HEK293 (cell line): ENCODE measurements at regions not wholly inside any gene's neighbourhood (a gene's known extent, or its start where the extent isn't known, plus 50 kb on each side); places are given as distances from the start of the nearest gene placed in this dataset.

ENCODE experiments used
- BCL11A ChIP-seq: fragments of 450-650 bp; formaldehyde crosslinking; IDR thresholded peaks from 2 replicates; pipeline ENCODE4 v1.5.1; 2016; ENCODE audit warnings: low read depth, missing biosample characterization, missing genetic modification characterization
- KLF16 ChIP-seq: fragments of 450-650 bp; formaldehyde crosslinking; IDR thresholded peaks from 2 replicates; pipeline ENCODE4 v1.5.1; 2017; ENCODE audit warnings: missing biosample characterization, missing genetic modification characterization
- SP2 ChIP-seq: fragments of 450-650 bp; formaldehyde crosslinking; IDR thresholded peaks from 2 replicates; pipeline ENCODE4 v1.5.1; 2016; ENCODE audit warnings: missing biosample characterization, missing genetic modification characterization
- ZBTB17 ChIP-seq: fragments of 450-650 bp; formaldehyde crosslinking; IDR thresholded peaks from 2 replicates; pipeline ENCODE4 v1.5.1; 2016; ENCODE audit warnings: missing biosample characterization, missing genetic modification characterization
- ZNF121 ChIP-seq: fragments of 450-650 bp; formaldehyde crosslinking; IDR thresholded peaks from 2 replicates; pipeline ENCODE4 v1.5.1; 2016; ENCODE audit warnings: missing biosample characterization, missing genetic modification characterization
- ZNF202 ChIP-seq: fragments of 450-650 bp; formaldehyde crosslinking; IDR thresholded peaks from 2 replicates; pipeline ENCODE4 v1.5.1; 2016; ENCODE audit warnings: missing biosample characterization, missing genetic modification characterization, borderline replicate concordance
- ZNF248 ChIP-seq: fragments of 450-650 bp; formaldehyde crosslinking; IDR thresholded peaks from 2 replicates; pipeline ENCODE4 v1.5.1; 2017; ENCODE audit warnings: missing biosample characterization, missing genetic modification characterization
- ZNF610 ChIP-seq: fragments of 450-650 bp; formaldehyde crosslinking; IDR thresholded peaks from 2 replicates; pipeline ENCODE4 v1.5.1; 2016; ENCODE audit warnings: missing biosample characterization, missing genetic modification characterization, borderline replicate concordance
- TF ChIP-seq, protein P1 (sequence below): fragments of 450-650 bp; formaldehyde crosslinking; IDR thresholded peaks from 2 replicates; pipeline ENCODE4 v1.5.1; 2016; ENCODE audit warnings: missing biosample characterization, missing genetic modification characterization
- TF ChIP-seq, protein P2 (sequence below): fragments of 450-650 bp; formaldehyde crosslinking; IDR thresholded peaks from 2 replicates; pipeline ENCODE4 v1.5.0; 2017; ENCODE audit warnings: missing biosample characterization, missing genetic modification characterization, borderline replicate concordance
- TF ChIP-seq, protein P3 (sequence below): fragments of 450-650 bp; formaldehyde crosslinking; IDR thresholded peaks from 2 replicates; pipeline ENCODE4 v1.5.1; 2016; ENCODE audit warnings: missing biosample characterization, missing genetic modification characterization
- TF ChIP-seq, protein P4 (sequence below): fragments of 450-650 bp; formaldehyde crosslinking; IDR thresholded peaks from 2 replicates; pipeline ENCODE4 v1.5.1; 2016; ENCODE audit warnings: missing biosample characterization, missing genetic modification characterization
- TF ChIP-seq, protein P5 (sequence below): fragments of 450-650 bp; formaldehyde crosslinking; IDR thresholded peaks from 2 replicates; pipeline ENCODE4 v1.5.1; 2016; ENCODE audit warnings: missing biosample characterization, missing genetic modification characterization
- TF ChIP-seq, protein P6 (sequence below): fragments of 450-650 bp; formaldehyde crosslinking; IDR thresholded peaks from 2 replicates; pipeline ENCODE4 v1.5.1; 2016; ENCODE audit warnings: missing biosample characterization, missing genetic modification characterization

- TF ChIP-seq, protein P1, sequence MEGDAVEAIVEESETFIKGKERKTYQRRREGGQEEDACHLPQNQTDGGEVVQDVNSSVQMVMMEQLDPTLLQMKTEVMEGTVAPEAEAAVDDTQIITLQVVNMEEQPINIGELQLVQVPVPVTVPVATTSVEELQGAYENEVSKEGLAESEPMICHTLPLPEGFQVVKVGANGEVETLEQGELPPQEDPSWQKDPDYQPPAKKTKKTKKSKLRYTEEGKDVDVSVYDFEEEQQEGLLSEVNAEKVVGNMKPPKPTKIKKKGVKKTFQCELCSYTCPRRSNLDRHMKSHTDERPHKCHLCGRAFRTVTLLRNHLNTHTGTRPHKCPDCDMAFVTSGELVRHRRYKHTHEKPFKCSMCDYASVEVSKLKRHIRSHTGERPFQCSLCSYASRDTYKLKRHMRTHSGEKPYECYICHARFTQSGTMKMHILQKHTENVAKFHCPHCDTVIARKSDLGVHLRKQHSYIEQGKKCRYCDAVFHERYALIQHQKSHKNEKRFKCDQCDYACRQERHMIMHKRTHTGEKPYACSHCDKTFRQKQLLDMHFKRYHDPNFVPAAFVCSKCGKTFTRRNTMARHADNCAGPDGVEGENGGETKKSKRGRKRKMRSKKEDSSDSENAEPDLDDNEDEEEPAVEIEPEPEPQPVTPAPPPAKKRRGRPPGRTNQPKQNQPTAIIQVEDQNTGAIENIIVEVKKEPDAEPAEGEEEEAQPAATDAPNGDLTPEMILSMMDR (tag by site-specific recombination) = no peak
- TF ChIP-seq SP2 (tag by site-specific recombination) (no peak), KLF16 (tag by site-specific recombination) (no peak), ZNF202 (no peak), ZNF248 (tag by site-specific recombination) (no peak), ZNF121 (tag by site-specific recombination) (no peak), BCL11A (tag by site-specific recombination) (no peak), ZNF610 (tag by site-specific recombination) (no peak), ZBTB17 (tag by site-specific recombination) (no peak)
- TF ChIP-seq, protein P2, sequence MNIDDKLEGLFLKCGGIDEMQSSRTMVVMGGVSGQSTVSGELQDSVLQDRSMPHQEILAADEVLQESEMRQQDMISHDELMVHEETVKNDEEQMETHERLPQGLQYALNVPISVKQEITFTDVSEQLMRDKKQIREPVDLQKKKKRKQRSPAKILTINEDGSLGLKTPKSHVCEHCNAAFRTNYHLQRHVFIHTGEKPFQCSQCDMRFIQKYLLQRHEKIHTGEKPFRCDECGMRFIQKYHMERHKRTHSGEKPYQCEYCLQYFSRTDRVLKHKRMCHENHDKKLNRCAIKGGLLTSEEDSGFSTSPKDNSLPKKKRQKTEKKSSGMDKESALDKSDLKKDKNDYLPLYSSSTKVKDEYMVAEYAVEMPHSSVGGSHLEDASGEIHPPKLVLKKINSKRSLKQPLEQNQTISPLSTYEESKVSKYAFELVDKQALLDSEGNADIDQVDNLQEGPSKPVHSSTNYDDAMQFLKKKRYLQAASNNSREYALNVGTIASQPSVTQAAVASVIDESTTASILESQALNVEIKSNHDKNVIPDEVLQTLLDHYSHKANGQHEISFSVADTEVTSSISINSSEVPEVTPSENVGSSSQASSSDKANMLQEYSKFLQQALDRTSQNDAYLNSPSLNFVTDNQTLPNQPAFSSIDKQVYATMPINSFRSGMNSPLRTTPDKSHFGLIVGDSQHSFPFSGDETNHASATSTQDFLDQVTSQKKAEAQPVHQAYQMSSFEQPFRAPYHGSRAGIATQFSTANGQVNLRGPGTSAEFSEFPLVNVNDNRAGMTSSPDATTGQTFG (tag by site-specific recombination) = no peak
- TF ChIP-seq, protein P3, sequence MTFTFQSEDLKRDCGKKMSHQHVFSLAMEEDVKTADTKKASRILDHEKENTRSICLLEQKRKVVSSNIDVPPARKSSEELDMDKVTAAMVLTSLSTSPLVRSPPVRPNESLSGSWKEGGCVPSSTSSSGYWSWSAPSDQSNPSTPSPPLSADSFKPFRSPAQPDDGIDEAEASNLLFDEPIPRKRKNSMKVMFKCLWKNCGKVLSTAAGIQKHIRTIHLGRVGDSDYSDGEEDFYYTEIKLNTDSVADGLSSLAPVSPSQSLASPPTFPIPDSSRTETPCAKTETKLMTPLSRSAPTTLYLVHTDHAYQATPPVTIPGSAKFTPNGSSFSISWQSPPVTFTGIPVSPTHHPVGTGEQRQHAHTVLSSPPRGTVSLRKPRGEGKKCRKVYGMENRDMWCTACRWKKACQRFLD (tag by site-specific recombination) = no peak
- TF ChIP-seq, protein P4, sequence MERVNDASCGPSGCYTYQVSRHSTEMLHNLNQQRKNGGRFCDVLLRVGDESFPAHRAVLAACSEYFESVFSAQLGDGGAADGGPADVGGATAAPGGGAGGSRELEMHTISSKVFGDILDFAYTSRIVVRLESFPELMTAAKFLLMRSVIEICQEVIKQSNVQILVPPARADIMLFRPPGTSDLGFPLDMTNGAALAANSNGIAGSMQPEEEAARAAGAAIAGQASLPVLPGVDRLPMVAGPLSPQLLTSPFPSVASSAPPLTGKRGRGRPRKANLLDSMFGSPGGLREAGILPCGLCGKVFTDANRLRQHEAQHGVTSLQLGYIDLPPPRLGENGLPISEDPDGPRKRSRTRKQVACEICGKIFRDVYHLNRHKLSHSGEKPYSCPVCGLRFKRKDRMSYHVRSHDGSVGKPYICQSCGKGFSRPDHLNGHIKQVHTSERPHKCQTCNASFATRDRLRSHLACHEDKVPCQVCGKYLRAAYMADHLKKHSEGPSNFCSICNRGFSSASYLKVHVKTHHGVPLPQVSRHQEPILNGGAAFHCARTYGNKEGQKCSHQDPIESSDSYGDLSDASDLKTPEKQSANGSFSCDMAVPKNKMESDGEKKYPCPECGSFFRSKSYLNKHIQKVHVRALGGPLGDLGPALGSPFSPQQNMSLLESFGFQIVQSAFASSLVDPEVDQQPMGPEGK (tag by site-specific recombination) = no peak
- TF ChIP-seq, protein P5, sequence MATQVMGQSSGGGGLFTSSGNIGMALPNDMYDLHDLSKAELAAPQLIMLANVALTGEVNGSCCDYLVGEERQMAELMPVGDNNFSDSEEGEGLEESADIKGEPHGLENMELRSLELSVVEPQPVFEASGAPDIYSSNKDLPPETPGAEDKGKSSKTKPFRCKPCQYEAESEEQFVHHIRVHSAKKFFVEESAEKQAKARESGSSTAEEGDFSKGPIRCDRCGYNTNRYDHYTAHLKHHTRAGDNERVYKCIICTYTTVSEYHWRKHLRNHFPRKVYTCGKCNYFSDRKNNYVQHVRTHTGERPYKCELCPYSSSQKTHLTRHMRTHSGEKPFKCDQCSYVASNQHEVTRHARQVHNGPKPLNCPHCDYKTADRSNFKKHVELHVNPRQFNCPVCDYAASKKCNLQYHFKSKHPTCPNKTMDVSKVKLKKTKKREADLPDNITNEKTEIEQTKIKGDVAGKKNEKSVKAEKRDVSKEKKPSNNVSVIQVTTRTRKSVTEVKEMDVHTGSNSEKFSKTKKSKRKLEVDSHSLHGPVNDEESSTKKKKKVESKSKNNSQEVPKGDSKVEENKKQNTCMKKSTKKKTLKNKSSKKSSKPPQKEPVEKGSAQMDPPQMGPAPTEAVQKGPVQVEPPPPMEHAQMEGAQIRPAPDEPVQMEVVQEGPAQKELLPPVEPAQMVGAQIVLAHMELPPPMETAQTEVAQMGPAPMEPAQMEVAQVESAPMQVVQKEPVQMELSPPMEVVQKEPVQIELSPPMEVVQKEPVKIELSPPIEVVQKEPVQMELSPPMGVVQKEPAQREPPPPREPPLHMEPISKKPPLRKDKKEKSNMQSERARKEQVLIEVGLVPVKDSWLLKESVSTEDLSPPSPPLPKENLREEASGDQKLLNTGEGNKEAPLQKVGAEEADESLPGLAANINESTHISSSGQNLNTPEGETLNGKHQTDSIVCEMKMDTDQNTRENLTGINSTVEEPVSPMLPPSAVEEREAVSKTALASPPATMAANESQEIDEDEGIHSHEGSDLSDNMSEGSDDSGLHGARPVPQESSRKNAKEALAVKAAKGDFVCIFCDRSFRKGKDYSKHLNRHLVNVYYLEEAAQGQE (tag by site-specific recombination) = no peak
- TF ChIP-seq, protein P6, sequence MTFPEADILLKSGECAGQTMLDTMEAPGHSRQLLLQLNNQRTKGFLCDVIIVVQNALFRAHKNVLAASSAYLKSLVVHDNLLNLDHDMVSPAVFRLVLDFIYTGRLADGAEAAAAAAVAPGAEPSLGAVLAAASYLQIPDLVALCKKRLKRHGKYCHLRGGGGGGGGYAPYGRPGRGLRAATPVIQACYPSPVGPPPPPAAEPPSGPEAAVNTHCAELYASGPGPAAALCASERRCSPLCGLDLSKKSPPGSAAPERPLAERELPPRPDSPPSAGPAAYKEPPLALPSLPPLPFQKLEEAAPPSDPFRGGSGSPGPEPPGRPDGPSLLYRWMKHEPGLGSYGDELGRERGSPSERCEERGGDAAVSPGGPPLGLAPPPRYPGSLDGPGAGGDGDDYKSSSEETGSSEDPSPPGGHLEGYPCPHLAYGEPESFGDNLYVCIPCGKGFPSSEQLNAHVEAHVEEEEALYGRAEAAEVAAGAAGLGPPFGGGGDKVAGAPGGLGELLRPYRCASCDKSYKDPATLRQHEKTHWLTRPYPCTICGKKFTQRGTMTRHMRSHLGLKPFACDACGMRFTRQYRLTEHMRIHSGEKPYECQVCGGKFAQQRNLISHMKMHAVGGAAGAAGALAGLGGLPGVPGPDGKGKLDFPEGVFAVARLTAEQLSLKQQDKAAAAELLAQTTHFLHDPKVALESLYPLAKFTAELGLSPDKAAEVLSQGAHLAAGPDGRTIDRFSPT (tag by site-specific recombination) = no peak
These were observed 172.8 kb upstream of the CDH11 start for GRCh38 chr16:65294708-65295107.
